IMR-90 (cell line): ENCODE measurements at regions not wholly inside any gene's neighbourhood (a gene's known extent, or its start where the extent isn't known, plus 50 kb on each side); places are given as distances from the start of the nearest gene placed in this dataset.
A peak's percentile ranks its signal among the peaks of the same experiment; 100 is the strongest.

ENCODE experiments used
- ATAC-seq: fragments of 200-7000 bp; cut with Tn5 transposase; 2 replicates; pipeline ENCODE4 v1.9.1; 2020; ENCODE audit warnings: low read depth, mild to moderate bottlenecking, moderate library complexity
- BruUV-seq: library from RNA; stranded (reverse); fragments of 400-500 nt; replicated peaks from 2 replicates; lab custom pipeline; 2021; lab: Mats Ljungman, UMichigan
- CTCF ChIA-PET: fragments of 300-600 bp; formaldehyde crosslinking; extraction: SDS; loops from one replicate; lab custom pipeline; 2021; ENCODE audit warnings: antibody characterized with exemption; lab: Yijun Ruan, JAX
- POLR2A ChIA-PET: fragments of 300-600 bp; sonication (Branson Sonifier 250); formaldehyde crosslinking; loops from one replicate; lab custom pipeline; 2022; ENCODE audit warnings: antibody characterized with exemption; ENCODE audit not compliant: unreplicated experiment; lab: Charles Lee
- DNase-seq: peaks from one replicate; pipeline ENCODE4 v3.0.0; 2013
- H2AFZ ChIP-seq: replicated peaks from 2 replicates; pipeline ENCODE3; 2013; ENCODE audit warnings: low read length, mild to moderate bottlenecking; ENCODE audit not compliant: poor library complexity
- H2AK5ac ChIP-seq: 2 replicates; pipeline ENCODE4 v1.6.1; 2013; ENCODE audit warnings: low read depth, low read length, inconsistent platforms
- H2AK9ac ChIP-seq: replicated peaks from 2 replicates; pipeline ENCODE3; 2013; ENCODE audit warnings: mild to moderate bottlenecking, low read depth, low read length, moderate library complexity; ENCODE audit not compliant: poor library complexity
- H2BK120ac ChIP-seq: 2 replicates; pipeline ENCODE4 v1.6.1; 2013; ENCODE audit warnings: low read depth, low read length, inconsistent platforms
- H2BK15ac ChIP-seq: 3 replicates; pipeline ENCODE4 v1.6.1; 2013; ENCODE audit warnings: low read depth, low read length, inconsistent platforms
- H2BK20ac ChIP-seq: 2 replicates; pipeline ENCODE4 v1.6.1; 2013; ENCODE audit warnings: low read depth, mild to moderate bottlenecking, inconsistent platforms, low read length, moderate library complexity
- H2BK5ac ChIP-seq: 2 replicates; pipeline ENCODE4 v1.6.1; 2013; ENCODE audit warnings: mild to moderate bottlenecking, low read depth, low read length, inconsistent platforms; ENCODE audit not compliant: poor library complexity, severe bottlenecking
- H3K14ac ChIP-seq: replicated peaks from 2 replicates; pipeline ENCODE4 v1.6.1; 2013; ENCODE audit warnings: low read depth, low read length, inconsistent platforms
- H3K18ac ChIP-seq: 2 replicates; pipeline ENCODE4 v1.6.1; 2013; ENCODE audit warnings: low read depth, low read length, control low read depth
- H3K23ac ChIP-seq: 2 replicates; pipeline ENCODE4 v1.6.1; 2013; ENCODE audit warnings: low read depth, low read length, inconsistent platforms
- H3K27ac ChIP-seq: 2 replicates; pipeline ENCODE4 v1.5.1; 2013; ENCODE audit warnings: mild to moderate bottlenecking, control low read depth, low read length; ENCODE audit not compliant: insufficient read depth
- H3K27me3 ChIP-seq: 2 replicates; pipeline ENCODE4 v1.6.1; 2013; ENCODE audit warnings: low read length; ENCODE audit not compliant: control insufficient read depth, insufficient read depth
- H3K36me3 ChIP-seq: 2 replicates; pipeline ENCODE4 v1.6.1; 2013; ENCODE audit warnings: low read length, mixed read lengths; ENCODE audit not compliant: control insufficient read depth, insufficient read depth
- H3K4ac ChIP-seq: 2 replicates; pipeline ENCODE4 v1.6.1; 2013; ENCODE audit warnings: low read depth, low read length, inconsistent platforms
- H3K4me1 ChIP-seq: 2 replicates; pipeline ENCODE4 v1.6.1; 2013; ENCODE audit warnings: low read length, mixed read lengths; ENCODE audit not compliant: control insufficient read depth, insufficient read depth
- H3K4me2 ChIP-seq: 2 replicates; pipeline ENCODE4 v1.6.1; 2013; ENCODE audit warnings: low read depth, mild to moderate bottlenecking, control low read depth, low read length, moderate library complexity
- H3K4me3 ChIP-seq: 2 replicates; pipeline ENCODE4 v1.5.1; 2013; ENCODE audit warnings: low read depth, mild to moderate bottlenecking, control low read depth, low read length, moderate library complexity; ENCODE audit not compliant: insufficient read depth
- H3K56ac ChIP-seq: 2 replicates; pipeline ENCODE4 v1.6.1; 2013; ENCODE audit warnings: low read length, inconsistent platforms; ENCODE audit not compliant: insufficient read depth; ENCODE audit errors: extremely low read depth
- H3K79me1 ChIP-seq, 2 experiments: 2 replicates each; pipeline ENCODE4 v1.6.1; 2013; ENCODE audit warnings: low read length in 2 of 2, inconsistent platforms in 1 of 2, low read depth in 1 of 2
- H3K9ac ChIP-seq: 2 replicates; pipeline ENCODE4 v1.6.1; 2013; ENCODE audit warnings: low read depth, low read length, control low read depth
- H3K9me1 ChIP-seq: 2 replicates; pipeline ENCODE4 v1.6.1; 2013; ENCODE audit warnings: low read length, inconsistent platforms; ENCODE audit not compliant: insufficient read depth
- H3K9me3 ChIP-seq: 2 replicates; pipeline ENCODE4 v1.6.1; 2013; ENCODE audit warnings: low read length; ENCODE audit not compliant: control insufficient read depth, insufficient read depth
- H4K20me1 ChIP-seq: 2 replicates; pipeline ENCODE4 v1.6.1; 2013; ENCODE audit warnings: low read length, inconsistent platforms; ENCODE audit not compliant: insufficient read depth
- H4K5ac ChIP-seq: 2 replicates; pipeline ENCODE4 v1.6.1; 2013; ENCODE audit warnings: mild to moderate bottlenecking, low read depth, low read length, control low read depth
- H4K8ac ChIP-seq, 2 experiments: 2 replicates each; pipeline ENCODE4 v1.6.1; 2013; ENCODE audit warnings: low read depth in 2 of 2, low read length in 2 of 2, control low read depth in 1 of 2, inconsistent platforms in 1 of 2
- H4K91ac ChIP-seq: 2 replicates; pipeline ENCODE4 v1.6.1; 2013; ENCODE audit warnings: low read depth, low read length, inconsistent platforms; ENCODE audit not compliant: insufficient read depth
- BHLHE40 ChIP-seq: fragments of 150-350 bp; IDR thresholded peaks from 2 replicates; pipeline ENCODE4 v1.6.1; 2016; ENCODE audit warnings: mild to moderate bottlenecking, low read depth, low read length
- CTCF ChIP-seq: conservative IDR thresholded peaks from 2 replicates; pipeline ENCODE4 v1.5.1; 2012; ENCODE audit warnings: mild to moderate bottlenecking, low read depth, low read length, improper control_type of control experiment
- FOS ChIP-seq: fragments of 150-350 bp; IDR thresholded peaks from 2 replicates; pipeline ENCODE4 v1.6.1; 2016; ENCODE audit warnings: low read depth, low read length
- MAZ ChIP-seq: IDR thresholded peaks from 2 replicates; pipeline ENCODE4 v1.6.1; 2012; ENCODE audit warnings: low read depth, mild to moderate bottlenecking, low read length, improper control_type of control experiment, moderate library complexity, borderline replicate concordance
- SMC3 ChIP-seq: fragments of 150-350 bp; IDR thresholded peaks from 2 replicates; pipeline ENCODE4 v1.6.1; 2016; ENCODE audit warnings: low read depth, mild to moderate bottlenecking, antibody characterized with exemption, low read length, moderate library complexity
- WGBS, 2 experiments: methylation state at CpG; one replicate each; pipeline versions ENCODE4 v1.1.5 to v1.1.7; 2013; ENCODE audit warnings: missing lambda C conversion rate in 2 of 2; ENCODE audit not compliant: insufficient read length in 1 of 2; ENCODE audit errors: extremely low coverage in 2 of 2; 5-methylcytosine and 5-hydroxymethylcytosine counted together
- dilution Hi-C: fragments of 300-500 bp; cut with HindIII; formaldehyde crosslinking; loops from one replicate; pipeline ENCODE4 v1.14.3; 2018; ENCODE audit warnings: low sequenced_read_pairs; ENCODE audit not compliant: unreplicated experiment
- in situ Hi-C: fragments of 300-500 bp; cut with MboI; formaldehyde crosslinking; loops from 3 replicates; pipeline ENCODE4 v1.14.3; 2019; ENCODE audit warnings: low sequenced_read_pairs, inconsistent platforms, mixed read lengths
- intact Hi-C: fragments of 100-400 bp; cut with micrococcal nuclease; formaldehyde crosslinking; loops from 2 replicates; pipeline ENCODE4 v1.10.0; 2022

DNA sequence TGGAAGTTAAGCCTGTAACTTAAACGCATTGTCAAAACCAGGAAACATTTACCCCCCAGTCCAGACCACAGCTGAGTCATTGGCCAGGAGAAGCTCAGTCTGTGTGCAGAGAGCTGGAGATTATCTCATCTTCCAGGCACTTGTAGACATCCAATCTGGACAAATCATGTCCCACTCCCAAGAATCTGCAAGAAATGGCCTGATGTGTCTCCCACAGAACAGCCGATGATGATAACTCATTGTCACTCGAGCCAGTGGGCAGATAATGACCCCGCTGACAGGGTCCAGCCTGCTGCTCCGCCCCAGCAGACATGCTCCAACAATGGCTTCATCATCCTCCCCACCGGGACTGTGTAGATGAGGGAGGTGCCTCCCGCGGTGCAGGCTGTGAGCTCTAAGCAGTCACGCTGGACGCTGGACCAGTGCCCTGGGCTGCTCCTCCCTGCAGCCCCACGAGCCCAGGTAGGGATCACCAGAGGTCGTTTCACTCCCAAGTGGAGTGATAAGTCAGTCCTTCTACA lies 322.5 kb downstream of the C16orf95 start (continued):
- no peak for TF ChIP-seq CTCF

- H4K5ac ChIP-seq = no peak overlapping the region
- H2BK120ac ChIP-seq = peak overlapping the region; percentile 76
- ChIA-PET CTCF (no interaction called here), POLR2A (no interaction called here)
- TF ChIP-seq FOS (no peak), MAZ (no peak), BHLHE40 (no peak), SMC3 (no peak)
- H3K56ac ChIP-seq = peak overlapping the region; percentile 1; the same call in 1 of the 2 replicates
- H2BK20ac ChIP-seq = peak overlapping the region; percentile 71
- BruUV-seq = no TSS peak
- H2AFZ ChIP-seq = peak overlapping the region; percentile 89
- peak overlapping the region; percentile 52; the same call in 1 of the 3 replicates for H2BK15ac ChIP-seq
- peak overlapping the region; percentile 50; the same call in 1 of the 2 replicates for H3K14ac ChIP-seq
- peaks cover 2% of the 10 kb centered on the region; the same call in 1 of the 2 replicates for H3K9me3 ChIP-seq
- intact Hi-C loops (no loop called here), in situ Hi-C loops (no loop called here), dilution Hi-C loops (no loop called here)
- no peak overlapping the region for H3K4me3 ChIP-seq
- H3K4ac ChIP-seq = peak overlapping the region; percentile 60
- 0 out of 4 replicates have a peak, but pooled peaks cover 0 to 3% of the 10 kb centered on the region in 2 experiments for H3K79me1 ChIP-seq
- no peaks in the 10 kb centered on the region for H4K20me1 ChIP-seq
- WGBS, 2 experiments = 24% methylated on average over 4 of the region's 15 CpGs; no CpG with 5 or more reads in 1 of the 2 experiments
- peaks cover 35% of the 10 kb centered on the region for H3K9me1 ChIP-seq
- H2AK5ac ChIP-seq = peak overlapping the region; percentile 85
- no peak overlapping the region for H3K18ac ChIP-seq
- H3K27ac ChIP-seq = no peak overlapping the region
- no peak overlapping the region for H3K9ac ChIP-seq
- H4K91ac ChIP-seq = peak overlapping the region; percentile 51; the same call in 1 of the 2 replicates
- no peak for ATAC-seq
- H3K36me3 ChIP-seq = no peaks in the 10 kb centered on the region
- peak overlapping the region; percentile 30 for H2AK9ac ChIP-seq
- peaks cover 9% of the 10 kb centered on the region for H3K4me1 ChIP-seq
- no peak overlapping the region for H3K4me2 ChIP-seq
- DNase-seq = peak; percentile 22
- peak overlapping the region; percentile 2 to 7; a peak in 3 of 4 replicates for H4K8ac ChIP-seq
- no peaks in the 10 kb centered on the region for H3K27me3 ChIP-seq
- peak overlapping the region; percentile 40; the same call in 1 of the 2 replicates for H3K23ac ChIP-seq
- no peak overlapping the region for H2BK5ac ChIP-seq
These were observed 321.7 kb downstream of the C16orf95 start for GRCh38 chr16:86995456-86995855.
